ENCODE measurements at regions not wholly inside any gene's neighbourhood (a gene's known extent, or its start where the extent isn't known, plus 50 kb on each side); places are given as distances from the start of the nearest gene placed in this dataset.
A peak's percentile ranks its signal among the peaks of the same experiment; 100 is the strongest.
"Not testable (repeated sequence)": the region's sequence is repeated elsewhere in the genome, so short reads cannot be mapped to it uniquely, and the experiment has no call there.

- DNase-seq = no peak
Observed at GRCh38 chr5:44048276-44048984, 340.8 kb downstream of the FGF10 start.

GRCh38 chr5:44046619-44047364 is 342.4 kb downstream of the FGF10 start:
- no peak for DNase-seq

GRCh38 chr5:44044549-44044948 is 344.7 kb downstream of the FGF10 start:
- not testable (repeated sequence) for DNase-seq

GRCh38 chr5:44028226-44028625 is 361.0 kb downstream of the FGF10 start:
- DNase-seq = no peak

GRCh38 chr5:44022622-44023021 is 366.6 kb downstream of the FGF10 start:
- no peak for DNase-seq

GRCh38 chr5:44011518-44011917 is 377.7 kb downstream of the FGF10 start:
- no peak for DNase-seq

- DNase-seq = no peak
Observed at GRCh38 chr5:44002381-44002901, 386.8 kb downstream of the FGF10 start.

GRCh38 chr5:44001675-44002380 is 387.4 kb downstream of the FGF10 start:
- DNase-seq = no peak

- no peak for DNase-seq
Observed at GRCh38 chr5:44001236-44001635, 388.0 kb downstream of the FGF10 start.

- no peak for DNase-seq
Observed at GRCh38 chr5:43997647-43998272, 391.5 kb downstream of the FGF10 start.

- DNase-seq = no peak
Observed at GRCh38 chr5:43996221-43996620, 393.0 kb downstream of the FGF10 start.

- no peak for DNase-seq
Observed at GRCh38 chr5:43994352-43994708, 391.4 kb downstream of the NNT start.

- no peak for DNase-seq
Observed at GRCh38 chr5:43993634-43994351, 390.8 kb downstream of the NNT start.

- DNase-seq = no peak
Observed at GRCh38 chr5:43985411-43985810, 382.4 kb downstream of the NNT start.

GRCh38 chr5:43981556-43981955 is 378.6 kb downstream of the NNT start:
- DNase-seq = peak in 1 of 2 experiments; percentile 11

- no peak for DNase-seq
Observed at GRCh38 chr5:43973908-43974307, 370.9 kb downstream of the NNT start.

GRCh38 chr5:43973318-43973717 is 370.3 kb downstream of the NNT start:
- no peak for DNase-seq

- no peak for DNase-seq
Observed at GRCh38 chr5:43967165-43967564, 364.2 kb downstream of the NNT start.

GRCh38 chr5:43959144-43959543 is 356.2 kb downstream of the NNT start:
- no peak for DNase-seq

- DNase-seq = no peak
Observed at GRCh38 chr5:43947935-43948334, 345.0 kb downstream of the NNT start.

- no peak for DNase-seq
Observed at GRCh38 chr5:43941806-43942205, 338.8 kb downstream of the NNT start.

GRCh38 chr5:43940562-43940961 is 337.6 kb downstream of the NNT start:
- DNase-seq = no peak

- no peak for DNase-seq
Observed at GRCh38 chr5:43926923-43927322, 323.9 kb downstream of the NNT start.
